ENCODE measurements at regions not wholly inside any gene's neighbourhood (a gene's known extent, or its start where the extent isn't known, plus 50 kb on each side); places are given as distances from the start of the nearest gene placed in this dataset.

GRCh38 chr1:56385314-56385713, 194.0 kb downstream of the PLPP3 start:
- ATAC-seq (no peak), FAIRE-seq (no peak), DNase-seq (ENCODE audit: low read depth, low spot score) (no peak)
- SMC1A ChIA-PET (ENCODE audit: uncharacterized antibody, unreplicated experiment): interaction anchor here (0.6 to 2.3 kb wide), 5 partner anchors 8 to 50 kb away, joined by 3 to 7 read pairs (median 3); no protein-coding TSS in a partner anchor
- no peaks in the 10 kb centered on the region for H4K20me1 ChIP-seq (ENCODE audit: control insufficient read depth, insufficient read depth)
- H2AFZ ChIP-seq (ENCODE audit: control insufficient read depth, low read depth, low read length): no peak overlapping the region
- TF ChIP-seq BACH1 (IDR thresholded peaks at IDR 0.05; ENCODE audit: borderline replicate concordance): no peak
- no peak for TF ChIP-seq BHLHE40 (IDR thresholded peaks at IDR 0.05; ENCODE audit: borderline replicate concordance in 1 of 2, low read depth in 2 of 2, low read length in 1 of 2)
- no peak for TF ChIP-seq ZNF24 (IDR thresholded peaks at IDR 0.05)
- TF ChIP-seq EGR1 (IDR thresholded peaks at IDR 0.05; ENCODE audit: borderline replicate concordance in 1 of 2, low read depth in 2 of 2, low read length in 2 of 2): no peak
- no peak for TF ChIP-seq E2F4 (IDR thresholded peaks at IDR 0.05; ENCODE audit: low read depth, low read length)
- no peak for TF ChIP-seq NFIC (IDR thresholded peaks at IDR 0.05; ENCODE audit: low read depth, low read length)
- no peak for TF ChIP-seq HDAC2 (IDR thresholded peaks at IDR 0.05)
- no peak for TF ChIP-seq JUNB (IDR thresholded peaks at IDR 0.05)
- no peak for TF ChIP-seq RFX5 (IDR thresholded peaks at IDR 0.05; ENCODE audit: low read depth, low read length)
- no peak for TF ChIP-seq MLLT1 (IDR thresholded peaks at IDR 0.05)
- H3K79me2 ChIP-seq (ENCODE audit: control insufficient read depth, insufficient read depth, low read length): no peaks in the 10 kb centered on the region
- intact Hi-C loops (cut with micrococcal nuclease; ENCODE audit: unreplicated experiment) (no loop called here), in situ Hi-C loops (cut with MboI) (no loop called here)
- no peak overlapping the region for H3K27ac ChIP-seq (ENCODE audit: control insufficient read depth, insufficient read depth)
- no peaks in the 10 kb centered on the region for H3K9me3 ChIP-seq (replicated peaks; ENCODE audit: control insufficient read depth, insufficient read depth, low read length)
- RAD21 ChIA-PET (ENCODE audit: unreplicated experiment): interaction anchor here (0.9 kb wide), 1 partner anchor 51 kb away, joined by 3 read pairs; no protein-coding TSS in a partner anchor
- H3K4me1 ChIP-seq (ENCODE audit: control insufficient read depth, insufficient read depth, low read length): no peaks in the 10 kb centered on the region
- 0% methylated on average over 1 of the region's 1 CpG for WGBS (ENCODE audit: insufficient coverage, insufficient replicate concordance, low lambda C conversion rate, missing lambda C conversion rate)
- no peak overlapping the region for H3K4me2 ChIP-seq (ENCODE audit: control insufficient read depth, insufficient read depth)
- no peak overlapping the region for H3K4me3 ChIP-seq
- CTCF ChIA-PET: interaction anchor here (1.0 to 1.6 kb wide), 3 partner anchors 11 to 25 kb away, joined by 3 to 4 read pairs (median 4); no protein-coding TSS in a partner anchor
- POLR2A ChIA-PET: interaction anchor here (1.1 kb wide), 1 partner anchor 9 kb away, joined by 3 read pairs; no protein-coding TSS in a partner anchor
- no peaks in the 10 kb centered on the region for H3K36me3 ChIP-seq (ENCODE audit: control insufficient read depth in 2 of 2, insufficient read depth in 2 of 2, low read length in 1 of 2)
- H3K9ac ChIP-seq (ENCODE audit: control insufficient read depth, insufficient read depth, low read length): no peak overlapping the region
- no peaks in the 10 kb centered on the region; a peak in 1 of 4 replicates for H3K27me3 ChIP-seq (replicated peaks in 1 of 2; ENCODE audit: control insufficient read depth in 2 of 2, insufficient read depth in 2 of 2, low read length in 1 of 2)
- no TSS peak for BruUV-seq (replicated peaks)
